ENCODE measurements at regions not wholly inside any gene's neighbourhood (a gene's known extent, or its start where the extent isn't known, plus 50 kb on each side); places are given as distances from the start of the nearest gene placed in this dataset.

DNA sequence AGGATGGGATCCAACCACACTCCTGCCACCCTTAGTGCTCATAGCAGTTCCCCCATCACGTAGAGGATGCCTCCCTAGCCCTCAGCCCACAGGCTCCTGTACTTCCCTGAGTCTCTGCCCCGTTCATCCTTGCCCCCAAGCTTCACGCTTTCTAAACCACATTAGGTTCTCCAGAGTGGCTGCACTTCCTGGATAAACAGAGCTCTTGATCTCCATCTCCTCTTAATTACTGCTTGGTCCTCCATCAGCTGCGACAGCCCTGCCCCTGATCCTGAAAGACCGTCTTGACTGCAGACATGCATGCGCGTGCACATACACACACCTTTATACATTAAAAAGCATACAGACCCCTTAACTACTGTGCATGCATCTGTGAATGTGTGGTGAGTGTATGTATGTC, 530.0 kb downstream of the BCL11B start:
- Histone ChIP-seq H3K27ac (no peak overlapping the region), H3K27me3 (replicated peaks; ENCODE audit: insufficient read depth) (no peaks in the 10 kb centered on the region), H3K36me3 (no peaks in the 10 kb centered on the region), H3K4me1 (ENCODE audit: control insufficient read depth in 1 of 2, low read depth in 2 of 2) (no peaks in the 10 kb centered on the region), H3K9me3 (no peaks in the 10 kb centered on the region), H3K4me3 (no peak overlapping the region)
- ATAC-seq (ENCODE audit: insufficient number of reproducible peaks, low FRiP score, low read depth) (no peak), DNase-seq (ENCODE audit: low spot score) (no peak)
- TF ChIP-seq, protein P1, sequence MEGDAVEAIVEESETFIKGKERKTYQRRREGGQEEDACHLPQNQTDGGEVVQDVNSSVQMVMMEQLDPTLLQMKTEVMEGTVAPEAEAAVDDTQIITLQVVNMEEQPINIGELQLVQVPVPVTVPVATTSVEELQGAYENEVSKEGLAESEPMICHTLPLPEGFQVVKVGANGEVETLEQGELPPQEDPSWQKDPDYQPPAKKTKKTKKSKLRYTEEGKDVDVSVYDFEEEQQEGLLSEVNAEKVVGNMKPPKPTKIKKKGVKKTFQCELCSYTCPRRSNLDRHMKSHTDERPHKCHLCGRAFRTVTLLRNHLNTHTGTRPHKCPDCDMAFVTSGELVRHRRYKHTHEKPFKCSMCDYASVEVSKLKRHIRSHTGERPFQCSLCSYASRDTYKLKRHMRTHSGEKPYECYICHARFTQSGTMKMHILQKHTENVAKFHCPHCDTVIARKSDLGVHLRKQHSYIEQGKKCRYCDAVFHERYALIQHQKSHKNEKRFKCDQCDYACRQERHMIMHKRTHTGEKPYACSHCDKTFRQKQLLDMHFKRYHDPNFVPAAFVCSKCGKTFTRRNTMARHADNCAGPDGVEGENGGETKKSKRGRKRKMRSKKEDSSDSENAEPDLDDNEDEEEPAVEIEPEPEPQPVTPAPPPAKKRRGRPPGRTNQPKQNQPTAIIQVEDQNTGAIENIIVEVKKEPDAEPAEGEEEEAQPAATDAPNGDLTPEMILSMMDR (IDR thresholded peaks at IDR 0.05): no peak

DNA sequence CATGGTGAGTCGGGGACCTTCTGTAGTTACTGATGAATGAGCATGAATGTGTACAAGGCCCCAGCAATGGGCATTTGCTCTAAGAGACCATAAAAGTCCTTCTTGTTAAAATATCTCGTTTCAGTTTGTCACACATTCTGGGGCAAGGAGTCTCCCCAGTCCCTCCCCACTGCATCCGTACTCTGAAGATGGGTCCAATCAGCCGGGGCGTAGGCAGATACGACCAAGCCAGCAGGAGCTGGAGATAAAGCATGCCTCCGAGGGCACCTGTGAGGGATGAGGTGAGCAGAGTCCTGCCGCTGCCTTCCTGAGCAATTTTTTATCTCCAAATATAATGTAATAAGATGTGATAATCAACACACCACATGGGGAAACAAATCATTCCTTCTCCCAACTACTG, 528.5 kb downstream of the BCL11B start:
- TF ChIP-seq, protein P1 (IDR thresholded peaks at IDR 0.05): no peak
- Histone ChIP-seq H3K36me3 (no peaks in the 10 kb centered on the region), H3K27ac (no peak overlapping the region), H3K4me3 (no peak overlapping the region), H3K4me1 (ENCODE audit: control insufficient read depth in 1 of 2, low read depth in 2 of 2) (no peaks in the 10 kb centered on the region), H3K9me3 (no peaks in the 10 kb centered on the region), H3K27me3 (replicated peaks; ENCODE audit: insufficient read depth) (no peaks in the 10 kb centered on the region)
- no peak for ATAC-seq (ENCODE audit: insufficient number of reproducible peaks, low FRiP score, low read depth)
- no peak for DNase-seq (ENCODE audit: low spot score)

DNA sequence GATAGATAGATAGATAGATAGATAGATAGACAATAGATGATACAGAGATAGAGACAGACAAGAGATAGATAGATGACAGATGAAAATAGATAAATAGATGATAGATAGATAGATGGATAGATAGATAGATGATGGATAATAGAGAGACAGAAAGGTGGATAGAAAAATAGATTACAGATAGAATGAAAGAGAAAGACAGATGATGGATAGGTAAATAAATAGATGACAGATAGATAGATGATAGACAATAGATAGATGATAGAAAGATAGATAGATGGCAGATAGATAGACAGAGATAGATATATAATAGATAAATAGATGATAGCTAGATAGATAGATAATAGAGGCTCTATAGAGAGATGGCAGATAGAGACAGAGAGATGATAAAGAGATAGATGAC, 523.0 kb downstream of the BCL11B start:
- H3K4me1 ChIP-seq (ENCODE audit: control insufficient read depth in 1 of 2, low read depth in 2 of 2): no peaks in the 10 kb centered on the region
- no peak for DNase-seq (ENCODE audit: low spot score)

DNA sequence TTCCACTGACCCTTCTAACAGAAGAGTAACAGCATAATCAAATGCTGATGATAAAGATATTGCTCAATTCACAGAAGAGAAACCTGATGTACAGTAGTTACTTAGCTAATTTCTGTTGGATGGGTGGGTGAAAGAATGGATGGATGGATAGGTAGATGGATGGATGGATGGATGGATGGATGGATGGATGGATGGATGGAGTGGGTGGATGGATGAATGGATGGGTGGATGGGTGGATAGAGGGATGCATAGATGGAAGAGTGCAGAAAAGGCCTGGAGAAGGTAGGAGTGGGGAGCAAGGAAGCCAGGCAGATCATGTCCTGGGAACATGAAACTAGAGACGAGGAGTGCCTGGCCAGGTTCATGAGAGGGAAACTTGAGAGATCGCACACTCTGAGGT, 520.9 kb downstream of the BCL11B start:
- TF ChIP-seq, protein P1 (IDR thresholded peaks at IDR 0.05): no peak
- Histone ChIP-seq H3K4me3 (no peak overlapping the region), H3K36me3 (no peaks in the 10 kb centered on the region), H3K9me3 (no peaks in the 10 kb centered on the region), H3K27me3 (replicated peaks; ENCODE audit: insufficient read depth) (no peaks in the 10 kb centered on the region), H3K4me1 (ENCODE audit: control insufficient read depth in 1 of 2, low read depth in 2 of 2) (no peaks in the 10 kb centered on the region), H3K27ac (no peak overlapping the region)
- no peak for ATAC-seq (ENCODE audit: insufficient number of reproducible peaks, low FRiP score, low read depth)
- DNase-seq (ENCODE audit: low spot score): no peak

More for the DNA sequence above, 523.0 kb downstream of the BCL11B start:
- Histone ChIP-seq H3K36me3 (no peaks in the 10 kb centered on the region), H3K27me3 (replicated peaks; ENCODE audit: insufficient read depth) (no peaks in the 10 kb centered on the region), H3K4me3 (no peak overlapping the region), H3K27ac (no peak overlapping the region), H3K9me3 (no peaks in the 10 kb centered on the region)
- ATAC-seq (ENCODE audit: insufficient number of reproducible peaks, low FRiP score, low read depth): no peak
- TF ChIP-seq, protein P1 (IDR thresholded peaks at IDR 0.05): no peak

DNA sequence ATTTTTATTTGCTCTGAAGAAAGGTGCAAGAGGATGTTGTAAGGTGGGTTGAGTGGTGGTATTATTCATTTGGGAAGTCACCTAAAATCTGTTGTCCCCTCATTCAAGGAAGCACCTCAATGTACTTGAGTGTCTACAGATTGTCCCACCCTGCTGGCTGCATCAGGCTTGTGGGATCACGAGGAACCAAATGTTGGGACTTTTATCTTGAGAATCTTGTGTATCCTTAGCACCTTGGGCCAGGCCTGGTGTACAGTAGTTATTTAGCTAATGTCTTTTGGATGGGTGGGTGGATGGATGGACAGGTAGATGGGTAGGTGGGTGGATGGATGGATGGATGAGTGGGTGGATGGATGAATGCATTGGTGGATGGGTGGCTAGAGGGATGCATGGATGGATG, 519.3 kb downstream of the BCL11B start:
- Histone ChIP-seq H3K4me1 (ENCODE audit: control insufficient read depth in 1 of 2, low read depth in 2 of 2) (no peaks in the 10 kb centered on the region), H3K36me3 (no peaks in the 10 kb centered on the region), H3K4me3 (no peak overlapping the region), H3K27me3 (replicated peaks; ENCODE audit: insufficient read depth) (no peaks in the 10 kb centered on the region), H3K9me3 (no peaks in the 10 kb centered on the region), H3K27ac (no peak overlapping the region)
- DNase-seq (ENCODE audit: low spot score) (no peak), ATAC-seq (ENCODE audit: insufficient number of reproducible peaks, low FRiP score, low read depth) (no peak)
- TF ChIP-seq, protein P1 (IDR thresholded peaks at IDR 0.05): no peak
